ENCODE measurements at regions not wholly inside any gene's neighbourhood (a gene's known extent, or its start where the extent isn't known, plus 50 kb on each side); places are given as distances from the start of the nearest gene placed in this dataset.

GRCh38 chr13:56198350-56198749 lies 942.4 kb upstream of the PRR20A start:
- DNase-seq (ENCODE audit: extremely low spot score), result no peak
- POLR2A ChIA-PET, result no interaction called here
- no peak for TF ChIP-seq TARDBP (IDR thresholded peaks at IDR 0.05)
- TF ChIP-seq ZNF384 (IDR thresholded peaks at IDR 0.05), result no peak
- no peak for TF ChIP-seq PKNOX1 (IDR thresholded peaks at IDR 0.05)
- no peak for TF ChIP-seq ARNT (IDR thresholded peaks at IDR 0.05)
- no peak for TF ChIP-seq FOXM1 (IDR thresholded peaks at IDR 0.05; ENCODE audit: borderline replicate concordance)
- TF ChIP-seq L3MBTL2 (conservative IDR thresholded peaks at IDR 0.05), result no peak
- no peak for TF ChIP-seq ELF4 (IDR thresholded peaks at IDR 0.05)
- no peak for TF ChIP-seq HDGF (IDR thresholded peaks at IDR 0.05; ENCODE audit: borderline replicate concordance)
- no peak for TF ChIP-seq SP1 (IDR thresholded peaks at IDR 0.05)
- TF ChIP-seq NFRKB (IDR thresholded peaks at IDR 0.05), result no peak
- no peak for TF ChIP-seq LEF1 (IDR thresholded peaks at IDR 0.05; ENCODE audit: borderline replicate concordance)
- TF ChIP-seq BHLHE40 (IDR thresholded peaks at IDR 0.05; ENCODE audit: borderline replicate concordance), result no peak
- TF ChIP-seq CTBP1 (IDR thresholded peaks at IDR 0.05; ENCODE audit: borderline replicate concordance), result no peak
- TF ChIP-seq FOXK2 (IDR thresholded peaks at IDR 0.05), result no peak
- TF ChIP-seq SUZ12 (IDR thresholded peaks at IDR 0.05), result no peak
- no peak for TF ChIP-seq FOXA1 (IDR thresholded peaks at IDR 0.05)
- CTCF ChIA-PET, result no interaction called here

- DNase-seq (ENCODE audit: extremely low spot score), result no peak
Observed at GRCh38 chr13:56201834-56202233, 938.9 kb upstream of the PRR20A start.

GRCh38 chr13:56216221-56216620 lies 924.5 kb upstream of the PRR20A start:
- CTCF ChIA-PET, result no interaction called here
- DNase-seq (ENCODE audit: extremely low spot score), result no peak
- TF ChIP-seq FOXA1 (IDR thresholded peaks at IDR 0.05) (no peak), SUZ12 (IDR thresholded peaks at IDR 0.05) (no peak), ELF4 (IDR thresholded peaks at IDR 0.05) (no peak), FOXK2 (IDR thresholded peaks at IDR 0.05) (no peak), NFRKB (IDR thresholded peaks at IDR 0.05) (no peak), L3MBTL2 (conservative IDR thresholded peaks at IDR 0.05) (no peak)
- POLR2A ChIA-PET, result no interaction called here

More at GRCh38 chr13:56201834-56202233, 938.9 kb upstream of the PRR20A start:
- TF ChIP-seq HDGF (IDR thresholded peaks at IDR 0.05; ENCODE audit: borderline replicate concordance) (no peak), ELF4 (IDR thresholded peaks at IDR 0.05) (no peak), FOXM1 (IDR thresholded peaks at IDR 0.05; ENCODE audit: borderline replicate concordance) (no peak)
- CTCF ChIA-PET, result no interaction called here
- POLR2A ChIA-PET, result no interaction called here

- TF ChIP-seq L3MBTL2 (conservative IDR thresholded peaks at IDR 0.05) (no peak), FOXM1 (IDR thresholded peaks at IDR 0.05; ENCODE audit: borderline replicate concordance) (no peak), LEF1 (IDR thresholded peaks at IDR 0.05; ENCODE audit: borderline replicate concordance) (no peak), ARNT (IDR thresholded peaks at IDR 0.05) (no peak), SUZ12 (IDR thresholded peaks at IDR 0.05) (no peak), BHLHE40 (IDR thresholded peaks at IDR 0.05; ENCODE audit: borderline replicate concordance) (no peak), PKNOX1 (IDR thresholded peaks at IDR 0.05) (no peak), ZNF384 (IDR thresholded peaks at IDR 0.05) (no peak), HDGF (IDR thresholded peaks at IDR 0.05; ENCODE audit: borderline replicate concordance) (no peak)
- ChIA-PET CTCF (interaction anchor here (0.6 kb wide), 1 partner anchor 59 kb away, joined by 4 read pairs; no protein-coding TSS in a partner anchor), POLR2A (no interaction called here)
- DNase-seq (ENCODE audit: extremely low spot score), result no peak
Observed at GRCh38 chr13:56247692-56248091, 893.0 kb upstream of the PRR20A start.

- no peak for TF ChIP-seq BHLHE40 (IDR thresholded peaks at IDR 0.05; ENCODE audit: borderline replicate concordance)
- TF ChIP-seq FOXA1 (IDR thresholded peaks at IDR 0.05), result no peak
- TF ChIP-seq FOXM1 (IDR thresholded peaks at IDR 0.05; ENCODE audit: borderline replicate concordance), result no peak
- no peak for TF ChIP-seq FOXK2 (IDR thresholded peaks at IDR 0.05)
- TF ChIP-seq SUZ12 (IDR thresholded peaks at IDR 0.05), result no peak
- no peak for TF ChIP-seq SP1 (IDR thresholded peaks at IDR 0.05)
- TF ChIP-seq ARNT (IDR thresholded peaks at IDR 0.05), result no peak
- no peak for TF ChIP-seq HDGF (IDR thresholded peaks at IDR 0.05; ENCODE audit: borderline replicate concordance)
- TF ChIP-seq ZNF384 (IDR thresholded peaks at IDR 0.05), result no peak
Observed at GRCh38 chr13:56271686-56272085, 869.0 kb upstream of the PRR20A start.

GRCh38 chr13:56283262-56283828 lies 857.4 kb upstream of the PRR20A start:
- POLR2A ChIA-PET, result no interaction called here
- TF ChIP-seq TARDBP (IDR thresholded peaks at IDR 0.05), result no peak
- TF ChIP-seq CTBP1 (IDR thresholded peaks at IDR 0.05; ENCODE audit: borderline replicate concordance), result no peak
- CTCF ChIA-PET, result no interaction called here
- no peak for DNase-seq (ENCODE audit: extremely low spot score)

More at GRCh38 chr13:56271686-56272085, 869.0 kb upstream of the PRR20A start:
- ChIA-PET CTCF (no interaction called here), POLR2A (no interaction called here)
- no peak for DNase-seq (ENCODE audit: extremely low spot score)

- CTCF ChIA-PET, result no interaction called here
- TF ChIP-seq BHLHE40 (IDR thresholded peaks at IDR 0.05; ENCODE audit: borderline replicate concordance) (no peak), ARNT (IDR thresholded peaks at IDR 0.05) (no peak), SUZ12 (IDR thresholded peaks at IDR 0.05) (no peak), HDGF (IDR thresholded peaks at IDR 0.05; ENCODE audit: borderline replicate concordance) (no peak), CTBP1 (IDR thresholded peaks at IDR 0.05; ENCODE audit: borderline replicate concordance) (no peak), SP1 (IDR thresholded peaks at IDR 0.05) (no peak), FOXK2 (IDR thresholded peaks at IDR 0.05) (no peak), ZNF384 (IDR thresholded peaks at IDR 0.05) (no peak), PKNOX1 (IDR thresholded peaks at IDR 0.05) (no peak), L3MBTL2 (conservative IDR thresholded peaks at IDR 0.05) (no peak)
- no peak for DNase-seq (ENCODE audit: extremely low spot score)
- POLR2A ChIA-PET, result no interaction called here
Observed at GRCh38 chr13:56299650-56300049, 841.1 kb upstream of the PRR20A start.
